Urothelium cell line (cell line): ENCODE measurements at regions not wholly inside any gene's neighbourhood (a gene's known extent, or its start where the extent isn't known, plus 50 kb on each side); places are given as distances from the start of the nearest gene placed in this dataset.
A peak's percentile ranks its signal among the peaks of the same experiment; 100 is the strongest.

Source experiments
- DNase-seq: peaks from one replicate; pipeline ENCODE4 v3.0.0; 2011; ENCODE audit warnings: low spot score, mixed read lengths
- FAIRE-seq: peaks from 2 replicates; lab custom pipeline; 2011; peaks lifted over from hg19 to GRCh38; lab: Jason Lieb, UNC

- DNase-seq (no peak), FAIRE-seq (no peak)
Observed at GRCh38 chr20:11814267-11814666, 103.4 kb upstream of the BTBD3 start.

GRCh38 chr20:11820838-11821237, 96.9 kb upstream of the BTBD3 start:
- DNase-seq (no peak), FAIRE-seq (no peak)

DNA sequence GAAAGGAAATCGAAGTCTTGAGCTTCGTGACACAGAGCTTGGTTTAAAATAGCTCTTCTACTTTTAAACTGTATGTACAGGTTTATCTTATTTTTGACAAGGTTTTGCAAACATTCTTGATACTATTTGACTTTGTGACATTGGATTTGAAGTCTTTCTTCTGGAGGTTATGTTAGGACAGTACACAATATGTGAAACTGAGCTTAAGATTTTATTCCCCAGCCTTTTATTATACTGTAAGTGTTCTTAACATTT, 95.2 kb upstream of the BTBD3 start:
- DNase-seq = no peak
- FAIRE-seq = no peak

- FAIRE-seq = no peak
- no peak for DNase-seq
Observed at GRCh38 chr20:11826334-11826733, 91.4 kb upstream of the BTBD3 start.

- DNase-seq (no peak), FAIRE-seq (no peak)
Observed at GRCh38 chr20:11832397-11832796, 85.3 kb upstream of the BTBD3 start.

- no peak for FAIRE-seq
- DNase-seq = no peak
Observed at GRCh38 chr20:11832851-11833250, 84.8 kb upstream of the BTBD3 start.

DNA sequence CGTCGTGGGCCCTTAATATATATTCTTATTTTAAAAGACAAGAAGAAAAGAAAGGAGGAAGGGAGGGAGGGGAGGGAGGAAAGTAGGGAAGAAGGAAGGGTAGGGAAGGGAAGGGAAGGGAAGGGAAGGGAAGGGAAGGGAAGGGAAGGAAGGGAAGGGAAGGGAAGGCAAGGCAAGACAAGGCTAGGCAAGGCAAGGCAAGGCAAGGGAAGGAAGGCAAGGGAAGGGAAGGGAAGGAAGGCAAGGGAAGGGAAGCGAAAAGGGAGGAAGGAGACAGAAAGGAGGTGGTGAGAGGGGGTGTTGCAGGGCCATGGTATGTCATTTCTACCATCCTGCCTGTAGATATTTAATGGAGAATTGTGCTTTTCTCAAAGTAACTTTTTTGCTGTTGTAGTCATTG, 83.9 kb upstream of the BTBD3 start:
- FAIRE-seq (no peak), DNase-seq (no peak)

GRCh38 chr20:11838076-11838636, 79.5 kb upstream of the BTBD3 start:
- DNase-seq (no peak), FAIRE-seq (no peak)

DNA sequence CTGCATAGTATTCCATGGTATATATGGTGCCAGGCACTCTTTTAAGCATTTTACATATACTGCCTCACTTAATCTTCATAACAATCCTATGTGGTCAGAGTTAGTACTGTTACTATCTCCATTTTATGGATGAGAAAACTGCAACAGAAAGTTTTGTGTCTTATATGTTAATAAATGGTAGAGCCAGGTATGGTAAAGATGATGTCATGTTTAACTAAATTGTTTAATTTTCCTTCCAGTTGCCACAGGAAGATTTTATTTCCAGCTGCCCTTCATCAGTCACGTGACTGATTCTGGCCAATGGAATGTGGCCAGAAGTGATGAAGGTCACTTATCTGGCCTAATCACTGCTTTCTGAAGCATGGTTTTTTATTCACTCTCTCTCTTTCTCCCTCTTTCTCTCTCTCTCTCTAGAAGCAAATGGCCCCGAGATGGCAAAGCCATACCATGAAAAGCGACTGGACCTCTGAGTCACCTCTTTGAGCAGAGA, 75.7 kb upstream of the BTBD3 start:
- DNase-seq (no peak), FAIRE-seq (no peak)

GRCh38 chr20:11843289-11843688, 74.4 kb upstream of the BTBD3 start:
- no peak for FAIRE-seq
- DNase-seq = no peak

GRCh38 chr20:11844691-11845090, 73.0 kb upstream of the BTBD3 start:
- DNase-seq (no peak), FAIRE-seq (no peak)

GRCh38 chr20:11845340-11845739, 72.4 kb upstream of the BTBD3 start:
- FAIRE-seq = no peak
- DNase-seq = no peak

DNA sequence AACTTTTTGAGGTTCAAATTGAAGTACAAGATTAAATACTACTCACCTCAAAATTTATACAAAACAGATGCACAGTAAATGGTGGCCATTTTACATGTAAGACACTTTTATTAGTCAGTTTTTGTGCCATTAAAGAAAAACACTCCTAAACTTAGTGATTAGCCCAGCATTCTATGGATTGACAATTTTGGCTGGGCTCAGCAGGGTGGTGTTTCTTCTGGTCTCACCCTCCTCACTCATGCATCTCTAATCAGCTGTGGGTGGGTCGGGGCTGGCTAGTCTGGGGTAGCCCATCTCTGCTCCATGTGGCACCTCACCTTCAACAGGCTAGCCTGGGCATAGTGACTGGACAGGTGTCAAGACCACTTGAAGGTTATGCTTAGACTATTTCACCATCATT, 71.6 kb upstream of the BTBD3 start:
- FAIRE-seq = no peak
- no peak for DNase-seq

DNA sequence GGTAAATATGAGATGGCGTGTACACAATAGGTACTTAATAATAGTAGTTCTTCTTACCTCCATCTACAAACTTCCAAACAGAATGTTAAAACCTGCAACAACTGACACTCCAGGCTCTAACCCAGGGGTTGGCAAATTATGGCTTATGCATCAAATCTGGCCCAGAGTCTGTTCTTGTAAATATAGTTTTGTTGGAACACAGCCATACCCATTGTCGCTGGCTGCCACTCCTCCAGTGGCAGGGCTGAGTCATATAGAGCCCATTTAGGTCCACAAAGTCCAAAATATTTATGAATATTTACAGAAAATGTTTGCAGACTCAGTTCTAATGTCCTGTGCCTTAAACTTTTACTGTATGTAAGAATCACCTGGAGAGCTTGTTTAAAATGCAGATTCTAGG, 69.9 kb upstream of the BTBD3 start:
- no peak for DNase-seq
- no peak for FAIRE-seq

DNA sequence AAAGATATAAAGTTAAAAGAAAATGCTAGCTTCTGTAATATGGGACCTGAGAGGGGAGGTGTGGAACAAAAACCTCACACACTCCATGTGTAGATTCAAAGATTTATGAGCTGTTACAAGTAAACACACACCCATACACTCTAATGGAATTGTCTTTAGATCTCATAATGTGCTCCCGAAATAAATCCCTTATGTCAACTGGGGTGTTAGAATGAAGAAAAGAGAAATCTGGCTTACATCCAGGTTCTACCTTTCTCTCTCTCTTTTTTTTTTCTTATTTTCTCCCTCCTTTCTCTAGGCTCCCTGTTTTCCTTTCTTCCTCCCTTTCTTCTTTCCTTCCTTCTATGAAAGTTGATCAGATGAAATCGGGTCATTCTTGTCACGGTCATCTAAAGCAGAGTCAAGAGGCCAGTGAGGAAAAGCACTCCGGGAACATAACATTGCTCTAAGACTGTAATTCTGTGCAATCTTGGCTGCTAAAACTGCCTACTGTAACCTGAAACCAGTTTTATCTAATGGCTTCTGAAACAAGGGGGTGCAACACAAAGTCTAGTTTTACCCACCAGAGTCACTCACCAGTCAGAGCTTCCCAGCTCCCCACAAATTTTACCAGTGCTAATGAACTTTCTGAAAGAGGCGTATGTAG, 68.3 kb upstream of the BTBD3 start:
- DNase-seq (no peak), FAIRE-seq (no peak)

- DNase-seq = peak; percentile 64
- FAIRE-seq = no peak
Observed at GRCh38 chr20:11849976-11850670, 67.6 kb upstream of the BTBD3 start.

GRCh38 chr20:11850901-11851300, 66.8 kb upstream of the BTBD3 start:
- FAIRE-seq = no peak

DNA sequence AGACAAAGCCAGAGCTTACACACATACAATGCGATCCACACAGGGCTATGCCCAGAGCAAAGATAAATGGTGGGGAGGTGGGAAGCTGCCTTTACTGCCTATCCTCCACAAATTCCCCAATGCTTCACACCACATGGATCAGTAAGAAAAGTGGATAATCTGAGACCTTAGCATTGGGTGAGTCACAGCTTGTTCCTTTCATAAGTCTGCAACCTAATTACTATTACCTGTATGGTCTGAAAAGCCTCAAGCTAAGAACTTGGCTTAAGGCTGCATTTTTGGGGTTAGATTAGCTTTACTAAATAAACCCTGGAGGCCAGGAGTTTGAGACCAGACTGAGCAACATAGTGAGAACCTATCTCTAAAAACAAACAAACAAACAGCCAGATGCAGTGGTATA, 66.0 kb upstream of the BTBD3 start:
- DNase-seq (no peak), FAIRE-seq (no peak)

More at GRCh38 chr20:11850901-11851300, 66.8 kb upstream of the BTBD3 start:
- peak; percentile 33 for DNase-seq

GRCh38 chr20:11852189-11852588, 65.5 kb upstream of the BTBD3 start:
- FAIRE-seq (no peak), DNase-seq (no peak)

- peak; percentile 26 for DNase-seq
- FAIRE-seq = no peak
Observed at GRCh38 chr20:11852811-11853210, 64.9 kb upstream of the BTBD3 start.

- DNase-seq = no peak
- FAIRE-seq = no peak
Observed at GRCh38 chr20:11853359-11853758, 64.3 kb upstream of the BTBD3 start.

DNA sequence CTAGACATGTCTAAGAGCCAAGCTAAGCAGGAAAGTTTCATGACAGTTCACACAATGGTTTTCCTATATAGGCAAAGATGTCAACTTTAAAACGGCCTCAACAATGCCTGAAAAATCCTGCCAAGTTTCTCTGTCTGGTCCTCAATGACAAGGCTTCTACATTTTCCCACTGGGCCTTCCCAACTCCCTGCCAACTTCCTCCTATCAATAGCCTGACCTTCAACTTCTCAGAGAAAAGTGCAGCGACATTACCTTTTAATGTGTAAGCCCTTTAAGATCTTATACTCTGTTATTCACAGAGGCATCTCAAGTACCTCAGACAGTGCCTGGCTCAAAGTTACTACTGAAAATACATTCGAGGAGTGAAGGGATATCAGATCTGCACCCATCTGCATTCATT, 56.2 kb upstream of the BTBD3 start:
- FAIRE-seq (no peak), DNase-seq (no peak)
